Neural cell (in vitro differentiated cells): ENCODE measurements at regions not wholly inside any gene's neighbourhood (a gene's known extent, or its start where the extent isn't known, plus 50 kb on each side); places are given as distances from the start of the nearest gene placed in this dataset.

Source experiments
- H2AFZ ChIP-seq: fragments of 200-600, 300-800 bp; sonication (generic), shearing (Covaris generic); 2 replicates; pipeline ENCODE4 v1.6.0; 2014; ENCODE audit warnings: low read depth, mild to moderate bottlenecking, antibody characterized with exemption, low read length, moderate library complexity
- H3F3A ChIP-seq: fragments of 200-600 bp; shearing (Covaris generic); 2 replicates; pipeline ENCODE4 v1.6.1; 2016; ENCODE audit warnings: mild to moderate bottlenecking, moderate library complexity, mixed read lengths, antibody characterized with exemption, low read length; ENCODE audit not compliant: insufficient read depth, poor library complexity, severe bottlenecking
- H3K27ac ChIP-seq: fragments of 200-600, 300-800 bp; sonication (generic), shearing (Covaris generic); 2 replicates; pipeline ENCODE4 v1.5.1; 2014; ENCODE audit warnings: mild to moderate bottlenecking, low read length, moderate library complexity
- H3K27me3 ChIP-seq: fragments of 300-800, 200-600 bp; sonication (generic), shearing (Covaris generic); 2 replicates; pipeline ENCODE4 v1.6.0; 2014; ENCODE audit warnings: mild to moderate bottlenecking, low read depth, low read length, moderate library complexity; ENCODE audit not compliant: insufficient read depth
- H3K36me3 ChIP-seq: fragments of 300-800, 200-600 bp; sonication (generic), shearing (Covaris generic); 2 replicates; pipeline ENCODE4 v1.5.1; 2014; ENCODE audit warnings: mild to moderate bottlenecking, antibody characterized with exemption, low read length, moderate library complexity; ENCODE audit not compliant: insufficient read depth
- H3K4me2 ChIP-seq: fragments of 300-800, 200-600 bp; sonication (generic), shearing (Covaris generic); 2 replicates; pipeline ENCODE4 v1.6.0; 2014; ENCODE audit warnings: mild to moderate bottlenecking, low read length
- H3K4me3 ChIP-seq: fragments of 300-800, 200-600 bp; sonication (generic), shearing (Covaris generic); 2 replicates; pipeline ENCODE4 v1.5.1; 2014; ENCODE audit warnings: mild to moderate bottlenecking, low read length, moderate library complexity
- H3K79me2 ChIP-seq: fragments of 200-600 bp; shearing (Covaris generic); replicated peaks from 2 replicates; pipeline ENCODE4 v1.6.0; 2014; ENCODE audit warnings: mild to moderate bottlenecking, low read length, moderate library complexity; ENCODE audit not compliant: insufficient read depth
- H3K9ac ChIP-seq: fragments of 300-800, 200-600 bp; sonication (generic), shearing (Covaris generic); 2 replicates; pipeline ENCODE4 v1.6.1; 2016; ENCODE audit warnings: mild to moderate bottlenecking, low read length, mixed read lengths
- H3K9me2 ChIP-seq: fragments of 200-600 bp; shearing (Covaris generic); 2 replicates; pipeline ENCODE4 v1.6.1; 2016; ENCODE audit warnings: mild to moderate bottlenecking, low read length, mixed read lengths; ENCODE audit not compliant: insufficient read depth
- H3K9me3 ChIP-seq: fragments of 200-600, 300-800 bp; sonication (generic), shearing (Covaris generic); 2 replicates; pipeline ENCODE4 v1.6.1; 2016; ENCODE audit warnings: mild to moderate bottlenecking, mixed run types, low read length, moderate library complexity, mixed read lengths
- H4K20me1 ChIP-seq: fragments of 200-600 bp; shearing (Covaris generic); 2 replicates; pipeline ENCODE4 v1.6.1; 2016; ENCODE audit warnings: mild to moderate bottlenecking, mixed run types; ENCODE audit not compliant: insufficient read depth
- EP300 ChIP-seq: fragments of 450-650 bp; conservative IDR thresholded peaks from 2 replicates; pipeline ENCODE4 v1.6.1; 2014; ENCODE audit warnings: antibody characterized with exemption, mild to moderate bottlenecking, moderate library complexity; ENCODE audit not compliant: poor library complexity, severe bottlenecking
- EZH2 ChIP-seq: fragments of 200-600, 300-800 bp; shearing (Covaris generic), sonication (generic); IDR thresholded peaks from 2 replicates; pipeline ENCODE4 v1.6.1; 2014; ENCODE audit warnings: antibody characterized with exemption, low read length, borderline replicate concordance, mild to moderate bottlenecking; ENCODE audit not compliant: insufficient read depth, poor library complexity, severe bottlenecking
- MXI1 ChIP-seq: fragments of 450-650 bp; conservative IDR thresholded peaks from 2 replicates; pipeline ENCODE4 v1.6.1; 2014; ENCODE audit warnings: antibody characterized with exemption, mild to moderate bottlenecking; ENCODE audit not compliant: poor library complexity, severe bottlenecking
- POLR2AphosphoS5 ChIP-seq: IDR thresholded peaks from 2 replicates; pipeline ENCODE4 v1.6.1; 2012
- RAD21 ChIP-seq: fragments of 450-650 bp; conservative IDR thresholded peaks from 2 replicates; pipeline ENCODE4 v1.6.1; 2014; ENCODE audit warnings: antibody characterized with exemption, mild to moderate bottlenecking, moderate library complexity
- SMC3 ChIP-seq: fragments of 450-650 bp; conservative IDR thresholded peaks from 2 replicates; pipeline ENCODE4 v1.6.1; 2014; ENCODE audit warnings: antibody characterized with exemption, mild to moderate bottlenecking, moderate library complexity; ENCODE audit not compliant: poor library complexity
- TAF1 ChIP-seq: IDR thresholded peaks from 2 replicates; pipeline ENCODE4 v1.6.1; 2012; ENCODE audit warnings: low read depth
- TF ChIP-seq, protein P1 (sequence below): fragments of 450-650 bp; IDR thresholded peaks from 2 replicates; pipeline ENCODE4 v1.5.1; 2014; ENCODE audit warnings: antibody characterized with exemption, mild to moderate bottlenecking, moderate library complexity; ENCODE audit not compliant: poor library complexity, severe bottlenecking
- TF ChIP-seq, protein P2 (sequence below): IDR thresholded peaks from 2 replicates; pipeline ENCODE4 v1.6.1; 2012; ENCODE audit warnings: borderline replicate concordance

DNA sequence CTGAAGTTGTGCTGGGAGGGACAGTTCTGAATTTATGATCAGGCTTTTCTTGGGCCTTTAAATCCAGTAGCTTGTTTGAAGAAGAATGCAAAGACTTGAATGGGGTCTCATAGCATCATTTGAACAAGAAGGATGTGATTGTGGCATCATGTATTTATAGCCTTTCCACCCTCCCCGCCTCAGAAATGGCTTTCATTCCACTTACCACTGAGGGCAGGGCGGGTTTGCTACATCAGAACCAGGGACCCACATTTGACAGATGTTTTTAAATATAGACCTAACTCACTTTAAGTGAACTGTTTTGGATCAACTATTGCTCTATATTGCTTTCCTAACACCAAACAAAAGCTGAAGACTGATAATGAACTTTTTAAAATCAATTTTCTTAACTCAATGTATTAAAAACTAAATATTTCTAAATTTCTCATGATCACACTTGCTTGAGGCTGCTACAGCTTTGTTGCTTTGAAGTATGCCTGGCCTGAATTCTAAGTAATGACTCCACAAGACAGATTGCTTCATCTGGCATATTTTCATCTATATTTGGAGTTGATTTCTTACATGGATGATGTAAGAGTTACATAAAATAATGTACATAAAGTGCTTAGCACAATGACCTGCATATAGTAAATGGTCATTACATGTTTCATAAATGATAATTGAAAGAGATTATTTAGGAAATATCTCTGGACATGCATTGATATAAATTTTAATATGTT, 1552.9 kb upstream of the SLC39A10 start:
- no peaks in the 10 kb centered on the region for H3K9me2 ChIP-seq
- no peaks in the 10 kb centered on the region for H3K79me2 ChIP-seq
- H3K36me3 ChIP-seq, result no peaks in the 10 kb centered on the region
- no peaks in the 10 kb centered on the region for H3F3A ChIP-seq
- no peak overlapping the region for H3K4me3 ChIP-seq
- no peak overlapping the region for H3K4me2 ChIP-seq
- H2AFZ ChIP-seq, result no peak overlapping the region
- H3K9ac ChIP-seq, result no peak overlapping the region
- H3K27me3 ChIP-seq, result no peaks in the 10 kb centered on the region
- H3K27ac ChIP-seq, result no peak overlapping the region
- no peaks in the 10 kb centered on the region for H4K20me1 ChIP-seq
- TF ChIP-seq RAD21, result no peak
- no peak for TF ChIP-seq POLR2AphosphoS5
- no peak for TF ChIP-seq MXI1
- TF ChIP-seq EZH2, result no peak
- TF ChIP-seq, protein P1, sequence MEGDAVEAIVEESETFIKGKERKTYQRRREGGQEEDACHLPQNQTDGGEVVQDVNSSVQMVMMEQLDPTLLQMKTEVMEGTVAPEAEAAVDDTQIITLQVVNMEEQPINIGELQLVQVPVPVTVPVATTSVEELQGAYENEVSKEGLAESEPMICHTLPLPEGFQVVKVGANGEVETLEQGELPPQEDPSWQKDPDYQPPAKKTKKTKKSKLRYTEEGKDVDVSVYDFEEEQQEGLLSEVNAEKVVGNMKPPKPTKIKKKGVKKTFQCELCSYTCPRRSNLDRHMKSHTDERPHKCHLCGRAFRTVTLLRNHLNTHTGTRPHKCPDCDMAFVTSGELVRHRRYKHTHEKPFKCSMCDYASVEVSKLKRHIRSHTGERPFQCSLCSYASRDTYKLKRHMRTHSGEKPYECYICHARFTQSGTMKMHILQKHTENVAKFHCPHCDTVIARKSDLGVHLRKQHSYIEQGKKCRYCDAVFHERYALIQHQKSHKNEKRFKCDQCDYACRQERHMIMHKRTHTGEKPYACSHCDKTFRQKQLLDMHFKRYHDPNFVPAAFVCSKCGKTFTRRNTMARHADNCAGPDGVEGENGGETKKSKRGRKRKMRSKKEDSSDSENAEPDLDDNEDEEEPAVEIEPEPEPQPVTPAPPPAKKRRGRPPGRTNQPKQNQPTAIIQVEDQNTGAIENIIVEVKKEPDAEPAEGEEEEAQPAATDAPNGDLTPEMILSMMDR, result no peak
- TF ChIP-seq SMC3, result no peak
- TF ChIP-seq TAF1, result no peak
- TF ChIP-seq EP300, result no peak
- TF ChIP-seq, protein P2, sequence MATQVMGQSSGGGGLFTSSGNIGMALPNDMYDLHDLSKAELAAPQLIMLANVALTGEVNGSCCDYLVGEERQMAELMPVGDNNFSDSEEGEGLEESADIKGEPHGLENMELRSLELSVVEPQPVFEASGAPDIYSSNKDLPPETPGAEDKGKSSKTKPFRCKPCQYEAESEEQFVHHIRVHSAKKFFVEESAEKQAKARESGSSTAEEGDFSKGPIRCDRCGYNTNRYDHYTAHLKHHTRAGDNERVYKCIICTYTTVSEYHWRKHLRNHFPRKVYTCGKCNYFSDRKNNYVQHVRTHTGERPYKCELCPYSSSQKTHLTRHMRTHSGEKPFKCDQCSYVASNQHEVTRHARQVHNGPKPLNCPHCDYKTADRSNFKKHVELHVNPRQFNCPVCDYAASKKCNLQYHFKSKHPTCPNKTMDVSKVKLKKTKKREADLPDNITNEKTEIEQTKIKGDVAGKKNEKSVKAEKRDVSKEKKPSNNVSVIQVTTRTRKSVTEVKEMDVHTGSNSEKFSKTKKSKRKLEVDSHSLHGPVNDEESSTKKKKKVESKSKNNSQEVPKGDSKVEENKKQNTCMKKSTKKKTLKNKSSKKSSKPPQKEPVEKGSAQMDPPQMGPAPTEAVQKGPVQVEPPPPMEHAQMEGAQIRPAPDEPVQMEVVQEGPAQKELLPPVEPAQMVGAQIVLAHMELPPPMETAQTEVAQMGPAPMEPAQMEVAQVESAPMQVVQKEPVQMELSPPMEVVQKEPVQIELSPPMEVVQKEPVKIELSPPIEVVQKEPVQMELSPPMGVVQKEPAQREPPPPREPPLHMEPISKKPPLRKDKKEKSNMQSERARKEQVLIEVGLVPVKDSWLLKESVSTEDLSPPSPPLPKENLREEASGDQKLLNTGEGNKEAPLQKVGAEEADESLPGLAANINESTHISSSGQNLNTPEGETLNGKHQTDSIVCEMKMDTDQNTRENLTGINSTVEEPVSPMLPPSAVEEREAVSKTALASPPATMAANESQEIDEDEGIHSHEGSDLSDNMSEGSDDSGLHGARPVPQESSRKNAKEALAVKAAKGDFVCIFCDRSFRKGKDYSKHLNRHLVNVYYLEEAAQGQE, result no peak
- no peaks in the 10 kb centered on the region for H3K9me3 ChIP-seq

DNA sequence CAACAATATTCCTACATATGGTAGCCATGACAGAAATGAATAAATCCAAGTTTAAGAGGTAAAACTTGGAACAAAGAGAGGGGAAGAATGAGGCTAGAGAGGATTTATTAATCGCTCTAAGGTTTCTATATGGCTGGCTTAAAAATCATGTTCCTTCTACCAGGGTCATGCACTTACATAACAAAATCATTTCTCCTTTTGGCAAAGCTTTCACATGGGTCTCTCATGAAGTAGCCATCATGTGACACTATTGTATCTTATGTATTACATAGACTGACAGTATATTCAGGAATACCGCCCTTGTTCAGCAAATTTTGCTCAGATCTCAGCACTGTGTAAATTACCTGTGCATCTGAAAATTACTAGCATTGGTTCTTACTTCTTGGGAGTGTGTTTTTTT, 1554.5 kb upstream of the SLC39A10 start:
- H4K20me1 ChIP-seq, result no peaks in the 10 kb centered on the region
- H2AFZ ChIP-seq, result no peak overlapping the region
- H3K4me3 ChIP-seq, result no peak overlapping the region
- no peaks in the 10 kb centered on the region for H3K27me3 ChIP-seq
- no peaks in the 10 kb centered on the region for H3K9me2 ChIP-seq
- H3K27ac ChIP-seq, result no peak overlapping the region
- H3K9me3 ChIP-seq, result no peaks in the 10 kb centered on the region
- H3K9ac ChIP-seq, result no peak overlapping the region
- no peaks in the 10 kb centered on the region for H3F3A ChIP-seq
- TF ChIP-seq SMC3, result no peak
- TF ChIP-seq, protein P2, result no peak
- TF ChIP-seq, protein P1, result no peak
- TF ChIP-seq EZH2, result no peak
- no peak for TF ChIP-seq RAD21
- no peak for TF ChIP-seq EP300
- TF ChIP-seq POLR2AphosphoS5, result no peak
- no peaks in the 10 kb centered on the region for H3K36me3 ChIP-seq
- no peaks in the 10 kb centered on the region for H3K79me2 ChIP-seq
- H3K4me2 ChIP-seq, result no peak overlapping the region
